GM21526 (cell line): ENCODE measurements at regions not wholly inside any gene's neighbourhood (a gene's known extent, or its start where the extent isn't known, plus 50 kb on each side); places are given as distances from the start of the nearest gene placed in this dataset.
"Not testable (repeated sequence)": the region's sequence is repeated elsewhere in the genome, so short reads cannot be mapped to it uniquely, and the experiment has no call there.

Experiments used
- ATAC-seq: cut with Tn5 transposase; IDR thresholded peaks from one replicate; pipeline ENCODE4 v1.9.1; 2021; ENCODE audit warnings: moderate library complexity; ENCODE audit not compliant: unreplicated experiment, low FRiP score

GRCh38 chr6:11428371-11428770, 109.2 kb upstream of the TMEM170B start:
- no peak for ATAC-seq

- no peak for ATAC-seq
These were observed 109.8 kb upstream of the TMEM170B start for GRCh38 chr6:11427723-11428245.

GRCh38 chr6:11427091-11427722, 110.3 kb upstream of the TMEM170B start:
- no peak for ATAC-seq

- no peak for ATAC-seq
These were observed 111.0 kb upstream of the TMEM170B start for GRCh38 chr6:11426571-11426970.

GRCh38 chr6:11425876-11426275, 111.7 kb upstream of the TMEM170B start:
- no peak for ATAC-seq

GRCh38 chr6:11425431-11425871, 112.1 kb upstream of the TMEM170B start:
- ATAC-seq: no peak

GRCh38 chr6:11424395-11425034, 113.0 kb upstream of the TMEM170B start:
- no peak for ATAC-seq

- ATAC-seq: no peak
These were observed 113.9 kb upstream of the TMEM170B start for GRCh38 chr6:11423667-11424066.

- ATAC-seq: no peak
These were observed 114.5 kb upstream of the TMEM170B start for GRCh38 chr6:11423072-11423471.

GRCh38 chr6:11419763-11420453, 117.6 kb upstream of the TMEM170B start:
- ATAC-seq: no peak

GRCh38 chr6:11418290-11418905, 119.2 kb upstream of the TMEM170B start:
- no peak for ATAC-seq

- no peak for ATAC-seq
These were observed 120.5 kb upstream of the TMEM170B start for GRCh38 chr6:11416936-11417576.

- ATAC-seq: not testable (repeated sequence)
These were observed 121.2 kb upstream of the TMEM170B start for GRCh38 chr6:11416099-11416935.

GRCh38 chr6:11415557-11415956, 122.0 kb upstream of the TMEM170B start:
- ATAC-seq: no peak

- no peak for ATAC-seq
These were observed 123.2 kb upstream of the TMEM170B start for GRCh38 chr6:11414176-11414963.

GRCh38 chr6:11413728-11414127, 123.8 kb upstream of the TMEM170B start:
- no peak for ATAC-seq

- no peak for ATAC-seq
These were observed 124.3 kb upstream of the TMEM170B start for GRCh38 chr6:11413117-11413687.

- ATAC-seq: no peak
These were observed 124.9 kb upstream of the TMEM170B start for GRCh38 chr6:11412616-11413015.

- ATAC-seq: no peak
These were observed 125.5 kb upstream of the TMEM170B start for GRCh38 chr6:11412011-11412424.
